H1 (cell line): ENCODE measurements at regions not wholly inside any gene's neighbourhood (a gene's known extent, or its start where the extent isn't known, plus 50 kb on each side); places are given as distances from the start of the nearest gene placed in this dataset.

Experiments used
- CTCF ChIA-PET: fragments of 300-600 bp; sonication (Branson Sonifier 250); formaldehyde crosslinking; loops from one replicate; lab custom pipeline; 2021; ENCODE audit not compliant: partially characterized antibody; lab: Charles Lee
- POLR2A ChIA-PET: fragments of 300-600 bp; sonication (Branson Sonifier 250); formaldehyde crosslinking; loops from one replicate; lab custom pipeline; 2021; ENCODE audit warnings: inconsistent platforms; ENCODE audit not compliant: partially characterized antibody; lab: Charles Lee
- DNase-seq, 2 experiments: peaks; one replicate each; pipeline versions ENCODE4 v3.0.0 to v3.0.0-alpha.2; 2010 to 2022; ENCODE audit warnings: low spot score in 2 of 2, low read depth in 1 of 2, mixed read lengths in 1 of 2
- FAIRE-seq: peaks from 2 replicates; lab custom pipeline; 2011; peaks lifted over from hg19 to GRCh38; lab: Jason Lieb, UNC
- H2AFZ ChIP-seq: 2 replicates; pipeline ENCODE4 v1.8.1; 2012; ENCODE audit warnings: low read length, inconsistent platforms
- H2AK5ac ChIP-seq: 2 replicates; pipeline ENCODE4 v1.6.1; 2013; ENCODE audit warnings: low read depth, low read length
- H2BK120ac ChIP-seq: replicated peaks from 2 replicates; pipeline ENCODE3; 2013; ENCODE audit warnings: low read depth, low read length, inconsistent platforms
- H2BK12ac ChIP-seq: 2 replicates; pipeline ENCODE4 v1.6.1; 2013; ENCODE audit warnings: low read depth, low read length
- H2BK15ac ChIP-seq: 2 replicates; pipeline ENCODE4 v1.6.1; 2013; ENCODE audit warnings: low read length
- H2BK20ac ChIP-seq: 2 replicates; pipeline ENCODE4 v1.6.1; 2013; ENCODE audit warnings: low read length
- H2BK5ac ChIP-seq: 2 replicates; pipeline ENCODE4 v1.6.1; 2013; ENCODE audit warnings: low read depth, low read length
- H3K14ac ChIP-seq: 2 replicates; pipeline ENCODE4 v1.6.1; 2013; ENCODE audit warnings: inconsistent platforms; ENCODE audit not compliant: insufficient read length
- H3K18ac ChIP-seq: 2 replicates; pipeline ENCODE4 v1.6.1; 2013; ENCODE audit warnings: low read length; ENCODE audit errors: extremely low read depth
- H3K23ac ChIP-seq: 2 replicates; pipeline ENCODE4 v1.6.1; 2013; ENCODE audit warnings: inconsistent platforms; ENCODE audit not compliant: insufficient read length
- H3K23me2 ChIP-seq: 2 replicates; pipeline ENCODE4 v1.6.1; 2013; ENCODE audit warnings: low read depth, low read length
- H3K27ac ChIP-seq: 2 replicates; pipeline ENCODE4 v1.6.1; 2011; ENCODE audit warnings: low read depth, low read length, inconsistent platforms
- H3K27me3 ChIP-seq, 4 experiments: replicated peaks in 1 of 4; 1 replicate in 1 of 4; 2 replicates in 3 of 4; pipeline versions ENCODE4 v1.6.1 to v1.8.1; 2011 to 2013; ENCODE audit warnings: low read length in 3 of 4, mild to moderate bottlenecking in 3 of 4, inconsistent platforms in 2 of 4, mixed read lengths in 2 of 4, moderate library complexity in 1 of 4; ENCODE audit not compliant: control insufficient read depth in 3 of 4, insufficient read depth in 3 of 4; ENCODE audit errors: extremely low read depth in 1 of 4
- H3K36me3 ChIP-seq, 4 experiments: 2 replicates each; pipeline versions ENCODE4 v1.6.1 to v1.8.1; 2011 to 2013; ENCODE audit warnings: mild to moderate bottlenecking in 4 of 4, low read length in 3 of 4, moderate library complexity in 2 of 4, control low read depth in 1 of 4, inconsistent platforms in 1 of 4; ENCODE audit not compliant: insufficient read depth in 4 of 4, control insufficient read depth in 2 of 4
- H3K4ac ChIP-seq: replicated peaks from 2 replicates; pipeline ENCODE3; 2013; ENCODE audit warnings: low read length, low read depth, mixed read lengths, inconsistent platforms; ENCODE audit not compliant: insufficient read length
- H3K4me1 ChIP-seq, 4 experiments: replicated peaks in 1 of 4; 1 replicate in 1 of 4; 2 replicates in 3 of 4; pipeline versions ENCODE4 v1.6.1 to v1.8.1; 2011 to 2013; ENCODE audit warnings: low read length in 3 of 4, inconsistent platforms in 2 of 4, mixed read lengths in 1 of 4; ENCODE audit not compliant: insufficient read depth in 4 of 4, control insufficient read depth in 3 of 4
- H3K4me2 ChIP-seq, 2 experiments: 2 replicates each; pipeline versions ENCODE4 v1.6.1 to v1.8.1; 2011 to 2013; ENCODE audit warnings: low read depth in 2 of 2, low read length in 2 of 2, control low read depth in 1 of 2, inconsistent platforms in 1 of 2, mild to moderate bottlenecking in 1 of 2; ENCODE audit not compliant: insufficient read depth in 1 of 2
- H3K4me3 ChIP-seq, 4 experiments: fragments of 200-600, 300-600 bp in 1 of 4; sonication (generic), shearing (Covaris generic), sonication (Bioruptor Twin) in 1 of 4; 2 replicates each; pipeline versions ENCODE4 v1.5.1 to v1.8.1; 2011 to 2016; ENCODE audit warnings: low read length in 4 of 4, low read depth in 3 of 4, control low read depth in 2 of 4, inconsistent platforms in 2 of 4, mild to moderate bottlenecking in 2 of 4, mixed read lengths in 1 of 4, moderate library complexity in 1 of 4; ENCODE audit not compliant: insufficient read depth in 2 of 4; ENCODE audit errors: extremely low read depth in 1 of 4
- H3K56ac ChIP-seq: replicated peaks from 2 replicates; pipeline ENCODE3; 2013; ENCODE audit warnings: low read depth, mild to moderate bottlenecking, mixed read lengths, low read length, inconsistent platforms; ENCODE audit not compliant: insufficient read length
- H3K79me1 ChIP-seq: 2 replicates; pipeline ENCODE4 v1.6.1; 2013; ENCODE audit warnings: low read depth, low read length, control low read depth
- H3K79me2 ChIP-seq, 2 experiments: 2 replicates each; pipeline versions ENCODE4 v1.6.1 to v1.8.1; 2012 to 2013; ENCODE audit warnings: low read length in 2 of 2, mild to moderate bottlenecking in 2 of 2, inconsistent platforms in 1 of 2; ENCODE audit not compliant: insufficient read depth in 2 of 2, control insufficient read depth in 1 of 2
- H3K9ac ChIP-seq, 4 experiments: replicated peaks in 1 of 4; 1 replicate in 1 of 4; 2 replicates in 3 of 4; pipeline versions ENCODE4 v1.6.1 to v1.8.1; 2011 to 2013; ENCODE audit warnings: low read depth in 3 of 4, low read length in 3 of 4, control low read depth in 2 of 4, mild to moderate bottlenecking in 2 of 4, moderate library complexity in 2 of 4, inconsistent platforms in 1 of 4; ENCODE audit errors: extremely low read depth in 1 of 4
- H3K9me3 ChIP-seq, 2 experiments: 2 replicates each; pipeline versions ENCODE4 v1.6.1 to v1.8.1; 2012 to 2013; ENCODE audit warnings: mild to moderate bottlenecking in 2 of 2, moderate library complexity in 2 of 2, control low read depth in 1 of 2, inconsistent platforms in 1 of 2, low read depth in 1 of 2, low read length in 1 of 2, mixed read lengths in 1 of 2; ENCODE audit not compliant: insufficient read depth in 2 of 2
- H4K20me1 ChIP-seq, 2 experiments: replicated peaks in 1 of 2; 2 replicates each; pipeline versions ENCODE3 to v1.8.1; 2011 to 2013; ENCODE audit warnings: inconsistent platforms in 2 of 2, low read length in 2 of 2, mild to moderate bottlenecking in 1 of 2; ENCODE audit not compliant: insufficient read depth in 2 of 2, control insufficient read depth in 1 of 2
- H4K5ac ChIP-seq: 2 replicates; pipeline ENCODE4 v1.6.1; 2013; ENCODE audit warnings: low read length, low read depth, mixed read lengths, inconsistent platforms; ENCODE audit not compliant: insufficient read length
- H4K8ac ChIP-seq: 2 replicates; pipeline ENCODE4 v1.8.0; 2013; ENCODE audit warnings: mild to moderate bottlenecking, moderate library complexity, low read length, inconsistent platforms; ENCODE audit not compliant: insufficient read depth; ENCODE audit errors: extremely low read depth
- H4K91ac ChIP-seq: replicated peaks from 2 replicates; pipeline ENCODE3; 2013; ENCODE audit warnings: low read length, mixed read lengths, inconsistent platforms; ENCODE audit not compliant: insufficient read length
- BRCA1 ChIP-seq: IDR thresholded peaks from 2 replicates; pipeline ENCODE4 v1.6.1; 2012; ENCODE audit warnings: low read depth, low read length, improper control_type of control experiment
- RAD21 ChIP-seq, 2 experiments: IDR thresholded peaks in 1 of 2; conservative IDR thresholded peaks in 1 of 2; 2 replicates each; pipeline ENCODE4 v1.6.1; 2011; ENCODE audit warnings: low read depth in 2 of 2, low read length in 2 of 2, improper control_type of control experiment in 1 of 2, inconsistent platforms in 1 of 2, mild to moderate bottlenecking in 1 of 2, moderate library complexity in 1 of 2
- SRF ChIP-seq: IDR thresholded peaks from 2 replicates; pipeline ENCODE4 v1.6.1; 2011; ENCODE audit warnings: mild to moderate bottlenecking, low read depth, low read length, moderate library complexity
- WGBS, 2 experiments: shearing (Covaris generic) in 1 of 2; methylation state at CpG; one replicate each; pipeline versions ENCODE4 v1.1.6 to v1.1.7; 2013 to 2015; ENCODE audit warnings: low lambda C conversion rate in 2 of 2, mixed read lengths in 2 of 2, inconsistent platforms in 1 of 2, low coverage in 1 of 2, missing lambda C conversion rate in 1 of 2; ENCODE audit not compliant: insufficient replicate concordance in 2 of 2, insufficient coverage in 1 of 2, insufficient read length in 1 of 2; ENCODE audit errors: extremely low coverage in 1 of 2, missing lambda C conversion rate in 1 of 2; 5-methylcytosine and 5-hydroxymethylcytosine counted together
- TF ChIP-seq, protein P1 (sequence below), 3 experiments: IDR thresholded peaks; 1 replicate in 2 of 3; 2 replicates in 1 of 3; pipeline versions ENCODE4 v1.5.1 to v1.6.1; 2011; ENCODE audit warnings: low read length in 3 of 3, mild to moderate bottlenecking in 3 of 3, inconsistent platforms in 2 of 3, low read depth in 1 of 3, moderate library complexity in 1 of 3; ENCODE audit not compliant: insufficient read depth in 1 of 3; ENCODE audit errors: control extremely low read depth in 1 of 3

DNA sequence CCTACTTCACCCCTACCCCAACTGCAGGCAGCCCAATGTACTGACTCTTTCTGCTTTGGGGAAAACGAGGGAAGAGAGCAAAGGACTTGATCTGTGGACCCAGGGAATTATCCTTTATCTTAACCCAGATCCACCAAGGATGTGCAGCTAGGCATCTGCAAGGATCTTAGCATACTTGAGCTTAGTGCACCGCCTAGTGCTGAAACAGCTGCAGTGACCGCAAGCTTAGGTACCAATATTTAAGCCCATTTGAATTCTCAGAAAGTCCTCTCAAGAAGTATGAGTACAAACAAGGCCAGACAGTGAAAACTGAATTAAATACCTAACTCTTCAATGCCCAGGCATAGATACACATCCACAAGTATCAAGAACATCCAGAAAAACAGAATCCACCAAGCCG lies 576.7 kb upstream of the ADAMTS16 start:
- peaks cover 3% of the 10 kb centered on the region; the same call in 1 of the 2 replicates for H3K23me2 ChIP-seq
- no peak overlapping the region for H3K23ac ChIP-seq
- no peak overlapping the region for H3K4me3 ChIP-seq
- TF ChIP-seq RAD21 (IDR thresholded peaks at IDR 0.05 in 1 of 2, conservative IDR thresholded peaks at IDR 0.05 in 1 of 2; ENCODE audit: low read depth in 2 of 2, low read length in 2 of 2): peak; percentile 98
- TF ChIP-seq, protein P1, sequence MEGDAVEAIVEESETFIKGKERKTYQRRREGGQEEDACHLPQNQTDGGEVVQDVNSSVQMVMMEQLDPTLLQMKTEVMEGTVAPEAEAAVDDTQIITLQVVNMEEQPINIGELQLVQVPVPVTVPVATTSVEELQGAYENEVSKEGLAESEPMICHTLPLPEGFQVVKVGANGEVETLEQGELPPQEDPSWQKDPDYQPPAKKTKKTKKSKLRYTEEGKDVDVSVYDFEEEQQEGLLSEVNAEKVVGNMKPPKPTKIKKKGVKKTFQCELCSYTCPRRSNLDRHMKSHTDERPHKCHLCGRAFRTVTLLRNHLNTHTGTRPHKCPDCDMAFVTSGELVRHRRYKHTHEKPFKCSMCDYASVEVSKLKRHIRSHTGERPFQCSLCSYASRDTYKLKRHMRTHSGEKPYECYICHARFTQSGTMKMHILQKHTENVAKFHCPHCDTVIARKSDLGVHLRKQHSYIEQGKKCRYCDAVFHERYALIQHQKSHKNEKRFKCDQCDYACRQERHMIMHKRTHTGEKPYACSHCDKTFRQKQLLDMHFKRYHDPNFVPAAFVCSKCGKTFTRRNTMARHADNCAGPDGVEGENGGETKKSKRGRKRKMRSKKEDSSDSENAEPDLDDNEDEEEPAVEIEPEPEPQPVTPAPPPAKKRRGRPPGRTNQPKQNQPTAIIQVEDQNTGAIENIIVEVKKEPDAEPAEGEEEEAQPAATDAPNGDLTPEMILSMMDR (IDR thresholded peaks at IDR 0.05; ENCODE audit: control extremely low read depth in 1 of 3, insufficient read depth in 1 of 3, low read depth in 1 of 3, low read length in 3 of 3): peak; percentile 41 to 94 (median 79)
- TF ChIP-seq BRCA1: no peak
- no peak for TF ChIP-seq SRF
- TF ChIP-seq, all 59 proteins: peak for 2
- no peak overlapping the region for H2BK20ac ChIP-seq
- H3K27ac ChIP-seq: no peak overlapping the region
- no peak overlapping the region for H3K9ac ChIP-seq
- no peak overlapping the region for H2BK5ac ChIP-seq
- no peaks in the 10 kb centered on the region for H3K4me1 ChIP-seq
- H4K8ac ChIP-seq: no peak overlapping the region
- no peaks in the 10 kb centered on the region for H3K79me2 ChIP-seq
- no peak overlapping the region for H3K18ac ChIP-seq
- H2BK15ac ChIP-seq: no peak overlapping the region
- H3K36me3 ChIP-seq: no peaks in the 10 kb centered on the region
- WGBS, 2 experiments: 40% methylated on average over 4 of the region's 4 CpGs; no CpG with 5 or more reads in 1 of the 2 experiments
- ChIA-PET POLR2A (no interaction called here), CTCF (interaction anchor here (0.6 to 1.7 kb wide), 15 partner anchors 9 to 1741 kb away, joined by 3 to 14 read pairs (median 3); no protein-coding TSS in a partner anchor)
- H3K4ac ChIP-seq: no peak overlapping the region
- H4K91ac ChIP-seq: no peak overlapping the region
- no peaks in the 10 kb centered on the region for H4K20me1 ChIP-seq
- no peak overlapping the region for H2AK5ac ChIP-seq
- DNase-seq (peak; percentile 25 to 49), FAIRE-seq (peak; percentile 93)
- no peak overlapping the region for H2AFZ ChIP-seq
- no peak overlapping the region for H3K4me2 ChIP-seq
- no peak overlapping the region for H3K56ac ChIP-seq
- no peaks in the 10 kb centered on the region for H3K27me3 ChIP-seq
- H3K14ac ChIP-seq: no peak overlapping the region
- H3K79me1 ChIP-seq: no peaks in the 10 kb centered on the region
- no peak overlapping the region for H2BK120ac ChIP-seq
- peaks cover 6% of the 10 kb centered on the region in 2 experiments; a peak in 2 of 4 replicates for H3K9me3 ChIP-seq
- no peak overlapping the region for H2BK12ac ChIP-seq
- H4K5ac ChIP-seq: no peak overlapping the region
